Skeletal muscle tissue (tissue), 3 donors: ENCODE measurements at regions not wholly inside any gene's neighbourhood (a gene's known extent, or its start where the extent isn't known, plus 50 kb on each side); places are given as distances from the start of the nearest gene placed in this dataset.
"Not testable (repeated sequence)": the region's sequence is repeated elsewhere in the genome, so short reads cannot be mapped to it uniquely, and the experiment has no call there.

ENCODE experiments used
- H3K27ac ChIP-seq: one replicate; pipeline ENCODE4 v1.7.0; 2013; ENCODE audit warnings: mild to moderate bottlenecking, low read depth, low read length, inconsistent platforms
- H3K27me3 ChIP-seq, 3 donors: one replicate each; pipeline ENCODE4 v1.7.0; 2013; ENCODE audit warnings: low read length in 3 of 3; ENCODE audit not compliant: control insufficient read depth in 3 of 3, insufficient read depth in 3 of 3
- H3K36me3 ChIP-seq, 3 donors: one replicate each; pipeline ENCODE4 v1.7.0; 2013; ENCODE audit warnings: low read length in 3 of 3; ENCODE audit not compliant: control insufficient read depth in 3 of 3, insufficient read depth in 3 of 3
- H3K4me1 ChIP-seq, 3 donors: one replicate each; pipeline ENCODE4 v1.7.0; 2013; ENCODE audit warnings: low read length in 3 of 3, mild to moderate bottlenecking in 3 of 3; ENCODE audit not compliant: control insufficient read depth in 3 of 3, insufficient read depth in 3 of 3
- H3K4me3 ChIP-seq, 3 donors: one replicate each; pipeline ENCODE4 v1.7.0; 2013; ENCODE audit warnings: low read length in 3 of 3
- H3K9ac ChIP-seq, 3 donors: one replicate each; pipeline ENCODE4 v1.7.0; 2013; ENCODE audit warnings: low read length in 3 of 3, mild to moderate bottlenecking in 3 of 3, moderate library complexity in 2 of 3, low read depth in 1 of 3
- H3K9me3 ChIP-seq, 3 donors: one replicate each; pipeline ENCODE4 v1.7.0; 2013; ENCODE audit warnings: low read length in 3 of 3; ENCODE audit not compliant: control insufficient read depth in 3 of 3
- donor health status: Osteomylitis.

- Histone ChIP-seq H3K27ac (no peak overlapping the region), H3K27me3 (no peaks in the 10 kb centered on the region)
These were observed 124.4 kb upstream of the PZP start for GRCh38 chr12:9332564-9332963.

GRCh38 chr12:9331218-9331626, 123.0 kb upstream of the PZP start:
- peaks cover 0 to 2% (median 0%) of the 10 kb centered on the region in 3 donors for H3K36me3 ChIP-seq
- peaks cover 0 to 3% (median 0%) of the 10 kb centered on the region in 3 donors for H3K4me1 ChIP-seq
- H3K9me3 ChIP-seq: peaks cover 0 to 7% (median 0%) of the 10 kb centered on the region in 3 donors
- H3K27me3 ChIP-seq: no peaks in the 10 kb centered on the region
- H3K27ac ChIP-seq: no peak overlapping the region
- H3K9ac ChIP-seq: no peak overlapping the region
- H3K4me3 ChIP-seq: peak overlapping the region in 1 of 3 donors; percentile 13

More at GRCh38 chr12:9332564-9332963, 124.4 kb upstream of the PZP start:
- peaks cover 0 to 7% (median 0%) of the 10 kb centered on the region in 3 donors for H3K9me3 ChIP-seq
- H3K36me3 ChIP-seq: peaks cover 0 to 2% (median 0%) of the 10 kb centered on the region in 3 donors
- H3K4me3 ChIP-seq: no peak overlapping the region
- peaks cover 0 to 3% (median 0%) of the 10 kb centered on the region in 3 donors for H3K4me1 ChIP-seq
- no peak overlapping the region for H3K9ac ChIP-seq

GRCh38 chr12:9329019-9329418, 120.8 kb upstream of the PZP start:
- Histone ChIP-seq H3K9me3 (no peaks in the 10 kb centered on the region), H3K9ac (no peak overlapping the region), H3K27ac (no peak overlapping the region), H3K27me3 (no peaks in the 10 kb centered on the region), H3K4me1 (peaks cover 0 to 3% (median 0%) of the 10 kb centered on the region in 3 donors), H3K4me3 (no peak overlapping the region), H3K36me3 (no peaks in the 10 kb centered on the region)

GRCh38 chr12:9328065-9328464, 119.9 kb upstream of the PZP start:
- Histone ChIP-seq H3K27me3 (no peaks in the 10 kb centered on the region), H3K9ac (no peak overlapping the region), H3K36me3 (no peaks in the 10 kb centered on the region), H3K4me3 (no peak overlapping the region), H3K27ac (no peak overlapping the region), H3K4me1 (peaks cover 0 to 3% (median 0%) of the 10 kb centered on the region in 3 donors), H3K9me3 (no peaks in the 10 kb centered on the region)

- Histone ChIP-seq H3K36me3 (no peaks in the 10 kb centered on the region), H3K27me3 (no peaks in the 10 kb centered on the region), H3K9ac (no peak overlapping the region), H3K9me3 (no peaks in the 10 kb centered on the region), H3K4me1 (peaks cover 0 to 3% (median 0%) of the 10 kb centered on the region in 3 donors), H3K4me3 (no peak overlapping the region), H3K27ac (no peak overlapping the region)
These were observed 119.1 kb upstream of the PZP start for GRCh38 chr12:9327320-9327719.

- not testable (repeated sequence) for H3K36me3 ChIP-seq, H3K9me3 ChIP-seq, H3K27me3 ChIP-seq, H3K27ac ChIP-seq, H3K4me3 ChIP-seq, H3K9ac ChIP-seq, H3K4me1 ChIP-seq
These were observed 118.7 kb upstream of the PZP start for GRCh38 chr12:9326849-9327248.

- Histone ChIP-seq H3K9ac (no peak overlapping the region), H3K27me3 (no peaks in the 10 kb centered on the region), H3K4me3 (no peak overlapping the region), H3K4me1 (no peaks in the 10 kb centered on the region), H3K9me3 (no peaks in the 10 kb centered on the region), H3K36me3 (no peaks in the 10 kb centered on the region), H3K27ac (no peak overlapping the region)
These were observed 117.9 kb upstream of the PZP start for GRCh38 chr12:9326085-9326484.

- H3K9me3 ChIP-seq: no peaks in the 10 kb centered on the region
- H3K36me3 ChIP-seq: no peaks in the 10 kb centered on the region
- H3K4me3 ChIP-seq: no peak overlapping the region
- H3K9ac ChIP-seq: no peak overlapping the region
- H3K27ac ChIP-seq: no peak overlapping the region
- H3K27me3 ChIP-seq: no peaks in the 10 kb centered on the region
- H3K4me1 ChIP-seq: no peaks in the 10 kb centered on the region
These were observed 117.3 kb upstream of the PZP start for GRCh38 chr12:9325471-9325870.

- H3K9ac ChIP-seq: no peak overlapping the region
- no peaks in the 10 kb centered on the region for H3K36me3 ChIP-seq
- no peak overlapping the region for H3K27ac ChIP-seq
- no peaks in the 10 kb centered on the region for H3K27me3 ChIP-seq
- no peaks in the 10 kb centered on the region for H3K9me3 ChIP-seq
- no peaks in the 10 kb centered on the region for H3K4me1 ChIP-seq
- H3K4me3 ChIP-seq: no peak overlapping the region
These were observed 116.6 kb upstream of the PZP start for GRCh38 chr12:9324782-9325181.

- no peaks in the 10 kb centered on the region for H3K36me3 ChIP-seq
- H3K4me3 ChIP-seq: no peak overlapping the region
- no peaks in the 10 kb centered on the region for H3K4me1 ChIP-seq
- H3K27me3 ChIP-seq: no peaks in the 10 kb centered on the region
- no peak overlapping the region for H3K27ac ChIP-seq
- H3K9me3 ChIP-seq: no peaks in the 10 kb centered on the region
- H3K9ac ChIP-seq: no peak overlapping the region
These were observed 115.0 kb upstream of the PZP start for GRCh38 chr12:9323144-9323681.

GRCh38 chr12:9319842-9320173, 111.6 kb upstream of the PZP start:
- no peaks in the 10 kb centered on the region for H3K36me3 ChIP-seq
- H3K9me3 ChIP-seq: no peaks in the 10 kb centered on the region
- H3K9ac ChIP-seq: no peak overlapping the region
- H3K27me3 ChIP-seq: no peaks in the 10 kb centered on the region
- no peak overlapping the region for H3K4me3 ChIP-seq
- H3K4me1 ChIP-seq: no peaks in the 10 kb centered on the region
- H3K27ac ChIP-seq: no peak overlapping the region
